ENCODE measurements at regions not wholly inside any gene's neighbourhood (a gene's known extent, or its start where the extent isn't known, plus 50 kb on each side); places are given as distances from the start of the nearest gene placed in this dataset.

DNA sequence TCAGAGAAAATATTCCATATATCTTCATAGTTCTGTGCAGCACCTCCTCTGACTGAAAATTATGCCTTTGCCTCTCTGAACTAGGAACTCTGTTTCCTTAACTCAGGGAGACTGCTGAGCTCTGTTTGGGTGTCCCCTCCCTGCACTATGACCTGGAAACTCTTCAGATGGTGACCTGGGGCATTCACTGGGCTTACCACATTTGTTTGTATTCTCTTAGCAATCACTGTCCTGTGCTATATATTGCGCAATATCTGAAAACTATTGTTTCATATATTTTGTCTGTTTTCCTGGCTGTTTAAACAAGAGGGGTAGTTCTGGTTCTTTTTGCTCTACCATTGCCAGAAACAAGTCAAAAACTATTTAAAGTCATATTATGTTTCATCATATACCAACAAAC lies 181.8 kb upstream of the KIAA1217 start:
- no peak for DNase-seq (ENCODE audit: low spot score)

DNA sequence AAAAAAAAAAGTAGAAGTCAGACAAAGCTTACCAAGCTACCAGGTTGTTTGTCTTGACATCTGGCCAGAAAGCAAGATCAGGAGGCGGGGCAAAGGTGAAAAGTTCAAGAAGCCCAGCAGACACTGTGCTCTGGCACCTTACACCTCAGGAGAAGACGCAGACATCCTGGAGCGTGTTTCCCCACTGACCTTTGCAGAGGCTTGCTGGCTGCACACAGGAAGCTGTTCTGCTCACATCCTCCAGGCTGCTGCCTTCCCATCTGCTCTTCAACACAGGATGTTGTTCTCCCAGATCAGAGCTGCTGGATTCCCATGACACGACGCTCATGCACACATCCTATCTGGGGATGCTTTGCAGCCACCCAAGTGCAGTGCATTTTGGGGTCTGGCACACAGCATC lies 174.4 kb upstream of the KIAA1217 start:
- DNase-seq (ENCODE audit: low spot score), result no peak

DNA sequence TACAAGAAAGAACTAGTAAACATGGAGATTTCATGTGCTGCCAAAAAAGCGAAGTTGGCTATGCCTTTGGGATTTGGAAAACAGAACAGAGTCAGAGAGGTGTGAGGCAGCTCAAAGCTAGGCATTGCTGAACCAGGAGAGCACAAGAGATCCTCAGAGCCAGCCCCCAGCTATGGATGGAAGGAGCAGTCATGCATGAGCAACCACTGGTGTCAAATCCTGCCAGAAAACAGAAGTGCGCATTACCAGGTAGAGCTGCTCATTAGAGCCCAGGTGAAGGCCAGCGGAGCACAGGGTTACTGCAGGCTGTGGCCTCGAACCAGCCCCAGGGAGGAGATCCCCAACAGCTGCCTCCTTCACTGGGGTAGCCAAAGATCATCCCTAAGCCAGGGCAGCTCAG lies 173.2 kb upstream of the KIAA1217 start:
- no peak for DNase-seq (ENCODE audit: low spot score)

DNA sequence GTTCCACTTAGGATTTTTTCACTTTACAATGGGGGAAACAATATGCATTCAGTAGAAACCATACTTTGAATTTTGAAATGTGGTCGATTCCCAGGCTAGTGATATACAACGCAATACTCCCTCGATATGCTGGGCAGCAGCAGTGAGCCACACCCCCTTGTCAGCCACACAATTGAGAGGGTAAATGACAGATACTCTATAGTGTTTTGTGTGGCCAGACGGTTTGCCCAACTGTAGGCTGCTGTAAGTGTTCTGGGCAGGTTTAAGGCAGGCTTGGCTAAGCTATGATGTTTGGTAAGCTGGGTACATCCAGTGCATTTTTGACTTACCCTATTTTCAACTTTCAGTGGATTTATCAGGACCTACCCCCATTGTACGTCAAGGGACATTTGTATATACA lies 169.6 kb upstream of the KIAA1217 start:
- no peak for DNase-seq (ENCODE audit: low spot score)

DNA sequence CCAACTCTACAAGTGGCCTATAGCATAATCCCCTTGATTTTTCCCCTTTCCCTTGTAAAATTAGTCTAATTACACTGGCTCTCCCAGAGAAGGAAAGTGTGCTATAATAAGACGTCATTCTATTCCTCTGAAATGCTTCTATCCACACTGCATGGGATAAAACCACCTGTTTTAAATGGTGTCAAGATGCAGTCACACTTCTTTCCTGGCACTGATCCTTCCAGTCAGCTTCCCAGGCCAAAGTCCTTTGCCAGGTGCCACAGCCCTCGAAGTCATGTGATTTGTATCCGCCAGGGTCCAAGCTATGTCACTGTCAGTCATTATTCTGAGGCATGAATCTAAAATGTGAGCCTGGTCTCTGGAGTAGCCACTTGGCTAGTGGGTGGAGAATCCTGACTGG lies 169.0 kb upstream of the KIAA1217 start:
- DNase-seq (ENCODE audit: low spot score), result no peak

DNA sequence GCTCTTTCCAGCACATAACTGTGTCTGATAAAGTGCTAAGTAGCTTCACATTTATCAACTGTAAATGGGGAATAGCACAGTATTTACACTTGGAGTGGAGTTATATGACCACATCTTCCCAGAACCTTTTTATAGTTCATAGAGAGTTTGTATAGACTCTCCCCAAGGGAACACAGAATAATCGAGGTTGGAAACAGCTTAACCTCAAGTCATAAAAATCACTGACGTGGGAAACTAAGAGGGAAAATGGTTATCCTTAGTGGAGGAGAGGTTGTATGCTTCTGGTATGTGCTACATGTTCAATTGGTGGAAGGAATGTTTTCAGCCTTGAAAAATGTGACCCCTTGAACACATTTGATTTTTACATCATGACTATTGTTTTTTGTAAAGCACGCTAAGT lies 167.9 kb upstream of the KIAA1217 start:
- no peak for DNase-seq (ENCODE audit: low spot score)

DNA sequence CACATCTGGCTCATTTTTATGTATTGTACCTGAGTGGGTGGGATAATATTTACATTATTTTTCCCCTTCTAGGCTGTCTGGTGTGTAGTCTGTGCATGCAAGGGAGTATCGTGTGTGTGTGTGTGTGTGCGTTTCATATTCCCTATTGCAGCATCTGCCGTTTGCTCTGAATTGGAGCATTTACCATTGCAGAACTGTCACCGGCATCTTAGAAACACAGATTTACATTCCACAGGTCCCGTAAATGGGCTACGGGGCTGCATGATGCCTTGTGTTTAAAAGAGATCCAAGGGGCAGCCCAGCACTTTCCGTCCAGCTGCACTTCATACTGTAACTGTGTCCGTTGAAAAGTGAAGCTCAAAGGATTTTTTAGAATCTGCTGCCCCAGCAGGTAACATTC lies 167.1 kb upstream of the KIAA1217 start:
- no peak for DNase-seq (ENCODE audit: low spot score)

DNA sequence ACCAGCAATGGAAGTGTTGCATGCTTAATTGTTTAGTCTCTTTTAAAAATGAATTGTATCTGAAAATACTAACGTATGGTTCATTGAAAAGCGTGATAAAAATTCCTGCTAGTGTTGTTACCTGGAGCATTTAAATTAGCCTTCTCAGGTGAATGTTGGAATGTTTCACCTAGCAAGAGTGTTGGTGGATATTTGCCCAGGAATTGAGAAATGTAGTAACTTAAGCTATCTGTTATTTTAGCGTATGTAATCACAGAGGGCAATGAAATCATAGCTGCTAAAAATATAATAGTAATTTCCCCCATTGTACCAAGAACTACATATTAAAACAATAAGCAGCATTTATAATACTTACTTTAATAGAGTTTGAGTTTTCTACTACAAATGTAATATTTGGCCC lies 166.1 kb upstream of the KIAA1217 start:
- DNase-seq (ENCODE audit: low spot score), result no peak

DNA sequence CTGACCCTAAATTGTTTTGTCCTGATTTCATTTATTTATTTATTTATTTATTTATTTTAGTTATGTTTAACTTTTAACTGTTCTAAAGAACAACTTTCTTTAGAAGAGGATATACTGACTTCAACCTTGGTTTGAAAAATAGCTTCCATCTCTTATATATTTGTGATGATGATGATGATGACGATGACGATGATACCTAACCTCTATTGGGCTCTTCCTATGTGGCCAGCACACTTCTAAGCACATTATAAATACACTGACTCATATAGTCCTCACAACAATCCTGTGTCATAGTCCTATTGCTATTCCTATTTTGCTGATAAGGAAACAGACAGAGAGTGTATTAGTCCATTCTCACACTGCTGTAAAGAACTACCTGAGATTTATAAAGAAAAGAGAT lies 162.9 kb upstream of the KIAA1217 start:
- DNase-seq (ENCODE audit: low spot score), result no peak

DNA sequence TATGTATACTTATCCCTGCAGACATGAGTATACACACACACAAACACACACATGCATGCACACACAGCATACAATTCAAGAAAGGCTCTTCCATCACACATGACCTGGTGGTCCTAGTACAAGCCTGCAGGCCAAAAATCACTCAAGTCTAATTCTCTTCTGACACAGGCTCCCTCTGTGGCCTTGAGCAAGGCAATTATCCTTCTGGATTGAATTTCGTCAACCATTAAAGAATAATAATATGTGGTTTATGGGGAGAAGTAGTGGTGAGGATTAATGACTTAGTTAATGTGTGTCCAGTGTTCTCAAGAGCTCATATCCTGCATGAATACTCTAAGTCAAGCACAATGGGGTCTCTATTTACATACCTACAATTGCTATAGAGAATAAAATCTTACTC lies 161.8 kb upstream of the KIAA1217 start:
- DNase-seq (ENCODE audit: low spot score), result no peak

DNA sequence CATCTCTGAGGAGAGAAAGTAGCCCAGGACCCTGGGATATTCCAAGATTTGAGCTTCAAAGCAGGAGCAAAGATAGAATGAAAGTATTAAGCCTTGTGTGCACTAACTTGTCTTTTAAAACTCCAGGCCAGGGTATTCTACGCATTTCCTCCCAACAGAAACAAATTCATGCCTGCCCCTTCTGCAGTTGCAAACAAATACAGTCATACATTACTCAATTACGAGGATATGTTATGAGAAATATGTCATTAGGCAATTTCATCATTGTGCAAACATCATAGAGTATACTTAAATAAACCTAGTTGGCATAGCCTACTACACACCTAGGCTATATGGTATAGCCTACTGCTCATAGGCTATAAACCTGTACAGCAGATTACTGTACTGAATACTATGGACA lies 154.5 kb upstream of the KIAA1217 start:
- DNase-seq (ENCODE audit: low spot score), result no peak

DNA sequence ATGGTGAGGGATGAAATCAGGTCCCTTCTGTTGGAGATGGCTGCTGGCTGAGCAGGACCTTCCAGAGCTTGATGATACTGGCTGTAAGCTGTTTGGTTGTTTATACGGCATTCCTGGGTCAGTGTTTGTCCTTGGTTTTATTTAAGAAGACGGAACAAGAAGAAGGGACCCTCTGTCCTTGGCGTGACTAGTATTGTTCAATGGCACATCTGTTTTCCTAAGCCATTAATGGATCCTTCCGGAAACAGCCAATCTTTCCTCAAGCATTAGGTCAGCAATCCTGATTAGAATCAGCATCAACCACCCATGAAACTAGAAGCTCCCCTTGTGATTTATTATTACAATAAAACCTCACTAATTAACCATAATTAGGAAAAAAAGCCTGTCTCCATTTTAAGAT lies 128.7 kb upstream of the KIAA1217 start:
- no peak for DNase-seq (ENCODE audit: low spot score)

DNA sequence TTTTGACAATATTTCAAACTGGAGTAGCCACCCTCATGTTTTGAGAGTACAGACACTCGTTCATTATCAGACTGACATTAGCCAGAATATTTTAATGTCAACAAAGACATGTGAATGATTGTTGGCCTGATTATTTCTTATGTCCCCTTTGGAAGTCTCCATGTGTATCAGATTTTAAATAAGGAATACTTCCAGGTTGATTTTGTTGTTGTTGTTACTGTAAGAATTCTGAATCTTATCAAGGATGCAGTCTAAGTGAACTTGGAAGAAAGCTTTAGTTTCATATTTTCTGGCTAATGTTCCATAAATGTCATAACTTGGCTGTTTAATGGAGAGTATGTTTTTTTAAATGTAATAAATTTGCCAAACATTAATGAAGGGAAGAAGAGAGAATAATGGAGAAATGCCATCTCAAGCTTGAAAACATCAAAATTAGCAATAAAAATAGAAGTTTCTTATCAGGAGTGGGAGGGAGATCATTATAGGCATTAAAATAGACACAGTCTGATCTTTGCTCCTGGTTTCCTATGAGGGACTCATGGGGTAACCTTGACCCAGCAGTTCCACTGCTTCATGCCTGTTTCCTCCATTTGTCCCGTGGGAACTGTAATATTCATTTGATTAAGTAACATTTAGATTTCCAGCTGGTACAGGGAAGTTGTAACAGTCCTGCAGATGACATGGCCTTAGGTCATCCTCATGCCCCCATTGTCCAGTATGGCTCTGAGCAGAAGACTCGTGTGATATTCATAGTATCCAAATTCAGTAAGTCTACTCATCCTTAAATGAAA lies 122.4 kb upstream of the KIAA1217 start:
- no peak for DNase-seq (ENCODE audit: low spot score)

DNA sequence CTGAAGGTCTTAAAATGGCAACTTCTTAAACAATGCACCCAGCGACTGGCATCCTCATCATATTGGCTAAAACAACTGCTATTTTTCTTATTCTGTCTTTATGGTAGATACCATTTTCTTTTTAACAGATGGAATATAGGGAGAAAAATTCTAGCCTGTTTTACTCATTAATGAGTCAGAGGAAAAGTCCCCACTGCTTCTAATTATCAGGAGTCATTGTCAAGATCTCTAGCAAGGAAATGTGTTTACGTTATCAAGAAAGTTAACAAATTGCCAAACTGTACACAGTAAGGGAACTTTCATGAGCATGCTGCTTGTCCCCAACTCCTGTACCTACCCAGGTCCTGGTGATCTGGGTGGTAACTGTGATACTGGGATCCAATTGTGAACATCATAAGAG lies 117.7 kb upstream of the KIAA1217 start:
- no peak for DNase-seq (ENCODE audit: low spot score)

DNA sequence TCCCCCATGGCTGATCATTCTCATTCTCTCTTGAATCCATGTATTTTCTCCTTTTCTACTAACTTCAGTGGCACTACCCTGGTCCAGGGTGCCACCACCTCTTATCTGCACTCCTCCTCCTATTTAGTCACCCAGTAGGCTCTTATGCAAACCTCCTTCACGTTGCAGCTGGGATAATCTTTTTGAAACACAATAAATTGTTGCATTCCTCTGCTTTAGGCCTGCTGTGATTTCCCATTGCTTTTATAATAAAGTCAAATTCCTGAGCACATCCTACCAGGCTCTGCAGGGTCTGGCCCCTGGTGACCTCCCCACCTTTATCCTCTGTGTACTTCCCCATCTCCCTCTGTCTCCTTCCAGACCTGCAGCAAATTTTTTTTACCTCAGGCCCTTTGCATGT lies 112.7 kb upstream of the KIAA1217 start:
- no peak for DNase-seq (ENCODE audit: low spot score)

DNA sequence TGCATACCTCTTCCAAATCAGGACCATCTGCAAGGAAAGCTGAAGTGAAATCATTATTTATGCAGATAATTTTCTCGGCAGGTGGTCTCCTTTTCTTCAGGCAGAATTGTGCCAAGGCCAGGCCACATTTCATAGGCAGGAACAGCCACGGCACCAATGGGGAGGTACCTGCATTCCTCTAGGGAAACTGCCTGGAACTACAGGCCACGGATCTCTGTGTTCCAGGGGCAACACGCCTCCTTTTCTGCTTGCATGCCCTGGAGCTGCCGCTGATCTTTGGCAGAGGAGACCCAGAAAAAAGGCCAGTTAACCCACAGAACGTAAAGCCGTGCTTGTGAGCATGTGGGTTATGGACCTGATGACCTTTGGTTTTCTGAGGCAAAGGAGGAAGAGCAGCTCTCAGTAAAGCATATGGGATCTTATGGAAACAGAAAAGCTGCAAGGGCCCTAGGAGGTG lies 111.2 kb upstream of the KIAA1217 start:
- DNase-seq (ENCODE audit: low spot score), result no peak

DNA sequence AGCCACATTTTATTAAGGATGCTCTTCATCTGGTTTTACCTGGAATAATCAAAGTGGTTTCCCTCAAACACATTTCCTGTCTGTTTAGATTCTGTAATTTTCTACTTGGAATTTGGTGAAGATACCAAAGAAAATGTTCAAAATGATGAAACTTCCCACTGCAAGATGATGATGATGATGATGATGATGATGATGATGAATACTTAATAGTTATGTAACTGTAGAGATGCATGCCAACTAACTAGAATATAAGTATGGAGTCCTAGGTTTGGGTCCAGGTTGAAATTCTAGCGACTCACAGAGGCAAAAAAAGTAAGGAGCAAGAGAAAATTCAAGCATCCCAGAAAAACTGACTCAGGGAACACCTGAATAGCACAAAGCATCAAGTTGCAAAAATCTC lies 104.0 kb upstream of the KIAA1217 start:
- no peak for DNase-seq (ENCODE audit: low spot score)

DNA sequence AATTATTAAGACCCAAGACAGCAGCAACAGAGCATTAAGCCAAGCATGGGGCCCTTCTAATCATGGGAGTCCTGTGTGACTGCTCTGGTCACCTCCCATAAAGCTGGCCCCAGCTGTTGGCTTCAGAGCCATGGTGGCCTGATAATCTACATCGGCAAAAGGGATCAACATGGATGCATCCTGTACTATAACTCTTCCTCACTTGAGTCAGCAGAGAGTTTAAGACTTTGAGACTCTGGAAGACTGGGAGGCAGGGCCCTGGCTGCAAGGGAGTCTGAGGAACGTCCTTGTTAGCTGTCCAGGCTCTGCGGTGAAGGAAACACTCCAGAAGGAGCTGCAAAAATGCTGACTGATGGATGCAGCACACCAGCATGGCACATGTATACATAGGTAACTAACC lies 95.0 kb upstream of the KIAA1217 start:
- DNase-seq (ENCODE audit: low spot score), result no peak

DNA sequence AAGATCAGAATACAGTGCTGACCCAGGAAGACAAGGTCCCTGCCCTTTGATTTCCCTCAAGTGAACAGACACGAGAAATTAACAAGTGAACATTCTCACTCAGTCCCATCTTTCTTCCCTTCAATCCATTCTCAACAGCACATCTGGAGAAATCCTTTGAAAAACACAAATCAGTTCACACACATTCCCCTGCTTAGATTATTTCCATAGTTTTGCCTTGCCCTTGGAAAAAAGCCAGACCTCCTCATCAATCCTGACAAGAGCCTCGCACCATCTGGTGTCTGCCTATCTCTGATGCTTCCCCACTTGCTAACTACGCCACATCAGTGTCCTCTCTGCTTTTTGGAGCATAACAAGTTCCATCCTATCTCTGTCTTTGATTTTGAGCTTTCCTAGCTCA lies 94.4 kb upstream of the KIAA1217 start:
- no peak for DNase-seq (ENCODE audit: low spot score)

DNA sequence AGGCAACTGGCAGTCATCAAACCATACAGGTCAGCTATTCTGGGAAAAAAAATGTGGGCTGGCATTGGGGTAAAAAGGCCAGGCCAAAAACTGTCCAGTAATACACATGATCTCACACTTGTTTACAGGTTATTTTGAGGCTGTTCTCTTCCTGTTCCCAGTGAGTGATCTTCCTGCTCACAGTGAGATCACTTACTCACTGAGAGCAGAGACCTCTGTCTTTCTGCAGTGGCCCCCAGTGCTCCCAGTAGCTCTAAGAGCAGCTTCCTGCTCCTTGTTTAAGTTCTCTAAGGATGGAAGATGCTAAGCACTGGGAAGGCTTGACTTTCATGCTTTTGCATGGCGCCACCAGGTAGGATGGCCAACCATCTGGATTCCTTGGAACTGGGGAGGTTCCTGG lies 93.5 kb upstream of the KIAA1217 start:
- no peak for DNase-seq (ENCODE audit: low spot score)

DNA sequence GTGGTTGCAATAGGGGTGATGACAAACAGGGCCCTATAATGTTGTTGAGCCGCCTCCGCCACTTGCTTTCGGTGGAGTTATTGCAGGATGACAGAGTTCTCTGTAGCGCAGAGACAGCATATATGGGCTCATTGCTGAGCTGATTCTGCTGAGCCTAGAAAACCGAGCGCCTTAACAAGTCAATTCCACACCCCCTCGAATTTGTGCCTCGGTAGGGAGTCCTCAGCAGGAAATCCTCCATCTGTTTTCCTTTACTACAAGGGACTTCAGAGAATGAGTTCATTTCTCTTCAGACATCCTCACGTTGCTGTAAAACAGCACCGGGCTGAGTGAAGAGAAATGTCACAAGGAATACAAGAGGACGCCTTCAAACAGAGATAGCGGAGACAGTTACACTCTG lies 90.7 kb upstream of the KIAA1217 start:
- no peak for DNase-seq (ENCODE audit: low spot score)

DNA sequence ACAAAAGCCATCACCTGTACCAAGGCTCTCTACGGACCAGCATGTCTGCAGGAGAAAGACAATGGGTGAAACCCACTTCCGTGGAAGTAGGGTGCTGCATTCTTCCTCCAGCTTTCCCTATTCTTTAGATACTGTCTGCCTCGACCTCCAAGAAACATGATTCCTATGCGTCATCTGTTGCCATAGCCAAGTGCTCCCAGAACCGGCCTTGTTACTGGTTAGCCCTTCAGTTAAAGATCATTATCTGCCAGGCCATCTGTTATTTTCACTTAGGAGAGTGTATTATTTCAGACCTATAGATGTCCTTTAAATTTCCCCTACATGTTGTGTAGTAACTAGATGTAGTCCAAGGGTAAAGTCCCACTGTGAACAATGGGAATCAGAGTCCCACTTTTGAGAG lies 89.0 kb upstream of the KIAA1217 start:
- no peak for DNase-seq (ENCODE audit: low spot score)

DNA sequence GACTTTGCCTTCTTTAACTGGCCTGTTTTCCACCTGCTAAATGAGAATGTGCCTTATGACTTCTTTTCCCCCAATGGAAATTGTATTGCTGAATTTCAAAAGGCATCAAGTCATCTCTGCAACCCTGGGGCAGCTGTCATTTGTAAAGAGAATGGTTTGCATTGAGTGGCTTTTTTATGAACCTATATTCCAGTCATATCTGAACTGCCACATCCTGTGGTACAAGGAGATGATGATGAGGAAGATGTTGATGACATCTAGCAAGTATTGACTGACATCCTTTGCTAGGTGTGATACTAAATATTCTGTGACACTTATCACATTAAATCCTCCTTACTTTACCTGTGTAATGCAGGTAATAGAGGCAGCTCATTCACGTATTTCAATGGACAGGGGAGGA lies 88.3 kb upstream of the KIAA1217 start:
- DNase-seq (ENCODE audit: low spot score), result no peak

DNA sequence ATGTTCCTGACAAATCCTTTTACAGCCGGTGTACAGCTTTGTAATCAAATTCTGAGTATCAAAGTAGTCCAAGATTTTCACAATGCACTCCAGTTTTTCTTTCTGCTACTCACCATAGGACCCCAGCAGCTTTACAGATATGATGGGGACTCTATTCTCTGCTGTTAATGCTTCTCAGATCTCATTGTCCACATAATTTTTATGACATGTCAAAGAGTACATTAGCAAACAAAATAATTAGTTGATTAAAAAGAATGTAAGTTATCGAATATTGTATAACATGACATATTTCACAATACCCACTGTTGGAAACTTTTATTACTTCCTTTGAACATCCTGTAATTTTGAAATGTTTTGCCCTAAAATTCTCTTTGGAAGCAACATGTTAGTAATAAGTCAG lies 81.4 kb upstream of the KIAA1217 start:
- no peak for DNase-seq (ENCODE audit: low spot score)
